AG10803 (cell line): ENCODE measurements at regions not wholly inside any gene's neighbourhood (a gene's known extent, or its start where the extent isn't known, plus 50 kb on each side); places are given as distances from the start of the nearest gene placed in this dataset.

Source experiments
- DNase-seq: peaks from one replicate; pipeline ENCODE4 v3.0.0; 2010; ENCODE audit warnings: low read depth
- H3K4me3 ChIP-seq: 2 replicates; pipeline ENCODE4 v1.5.1; 2011; ENCODE audit warnings: mild to moderate bottlenecking, low read length, control low read depth
- TF ChIP-seq, protein P1 (sequence below): conservative IDR thresholded peaks from 2 replicates; pipeline ENCODE4 v1.5.1; 2011; ENCODE audit warnings: mild to moderate bottlenecking, low read length, control low read depth, inconsistent platforms

DNA sequence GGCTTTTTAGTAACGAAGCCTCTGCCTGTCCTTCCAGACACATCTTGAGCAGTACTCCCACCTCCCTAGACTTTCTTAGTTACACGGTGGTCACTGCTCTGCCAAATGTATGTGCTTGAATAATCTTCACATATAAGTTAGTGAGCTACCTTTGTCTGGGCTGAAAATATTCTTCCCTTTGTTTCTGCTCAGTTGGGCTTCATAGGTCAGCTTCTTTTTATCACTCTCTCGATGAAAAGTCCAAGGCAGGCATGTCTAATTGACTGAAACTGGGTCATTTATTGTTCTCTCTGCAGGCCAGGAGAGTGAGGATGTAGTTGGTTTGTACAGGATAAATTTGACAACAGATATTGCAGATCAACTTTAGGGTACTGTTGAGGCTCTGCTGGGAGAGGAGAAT lies 636.7 kb upstream of the IGFBP3 start:
- no peak overlapping the region for H3K4me3 ChIP-seq
- no peak for DNase-seq
- TF ChIP-seq, protein P1, sequence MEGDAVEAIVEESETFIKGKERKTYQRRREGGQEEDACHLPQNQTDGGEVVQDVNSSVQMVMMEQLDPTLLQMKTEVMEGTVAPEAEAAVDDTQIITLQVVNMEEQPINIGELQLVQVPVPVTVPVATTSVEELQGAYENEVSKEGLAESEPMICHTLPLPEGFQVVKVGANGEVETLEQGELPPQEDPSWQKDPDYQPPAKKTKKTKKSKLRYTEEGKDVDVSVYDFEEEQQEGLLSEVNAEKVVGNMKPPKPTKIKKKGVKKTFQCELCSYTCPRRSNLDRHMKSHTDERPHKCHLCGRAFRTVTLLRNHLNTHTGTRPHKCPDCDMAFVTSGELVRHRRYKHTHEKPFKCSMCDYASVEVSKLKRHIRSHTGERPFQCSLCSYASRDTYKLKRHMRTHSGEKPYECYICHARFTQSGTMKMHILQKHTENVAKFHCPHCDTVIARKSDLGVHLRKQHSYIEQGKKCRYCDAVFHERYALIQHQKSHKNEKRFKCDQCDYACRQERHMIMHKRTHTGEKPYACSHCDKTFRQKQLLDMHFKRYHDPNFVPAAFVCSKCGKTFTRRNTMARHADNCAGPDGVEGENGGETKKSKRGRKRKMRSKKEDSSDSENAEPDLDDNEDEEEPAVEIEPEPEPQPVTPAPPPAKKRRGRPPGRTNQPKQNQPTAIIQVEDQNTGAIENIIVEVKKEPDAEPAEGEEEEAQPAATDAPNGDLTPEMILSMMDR: no peak

DNA sequence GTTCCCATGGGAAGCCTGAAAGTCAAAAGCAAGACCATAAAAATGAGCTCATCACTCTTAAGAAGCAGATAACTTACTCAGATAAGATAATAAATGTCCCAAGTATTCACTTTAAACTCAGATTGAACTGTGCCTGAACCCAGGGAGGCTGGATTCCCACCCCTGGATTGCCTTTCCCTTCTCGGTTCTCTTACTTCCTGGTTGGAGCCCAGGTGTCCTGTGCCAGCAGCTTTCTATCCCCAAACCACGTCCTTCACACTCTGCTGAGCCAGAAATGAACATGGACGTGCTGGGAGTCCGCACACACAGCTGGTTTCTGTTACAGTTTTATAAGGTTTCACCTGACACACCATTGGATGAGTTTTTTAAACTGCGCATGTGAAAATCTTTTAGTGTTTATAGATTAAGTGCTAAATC lies 636.2 kb upstream of the IGFBP3 start:
- H3K4me3 ChIP-seq: no peak overlapping the region
- TF ChIP-seq, protein P1: no peak
- DNase-seq: no peak

DNA sequence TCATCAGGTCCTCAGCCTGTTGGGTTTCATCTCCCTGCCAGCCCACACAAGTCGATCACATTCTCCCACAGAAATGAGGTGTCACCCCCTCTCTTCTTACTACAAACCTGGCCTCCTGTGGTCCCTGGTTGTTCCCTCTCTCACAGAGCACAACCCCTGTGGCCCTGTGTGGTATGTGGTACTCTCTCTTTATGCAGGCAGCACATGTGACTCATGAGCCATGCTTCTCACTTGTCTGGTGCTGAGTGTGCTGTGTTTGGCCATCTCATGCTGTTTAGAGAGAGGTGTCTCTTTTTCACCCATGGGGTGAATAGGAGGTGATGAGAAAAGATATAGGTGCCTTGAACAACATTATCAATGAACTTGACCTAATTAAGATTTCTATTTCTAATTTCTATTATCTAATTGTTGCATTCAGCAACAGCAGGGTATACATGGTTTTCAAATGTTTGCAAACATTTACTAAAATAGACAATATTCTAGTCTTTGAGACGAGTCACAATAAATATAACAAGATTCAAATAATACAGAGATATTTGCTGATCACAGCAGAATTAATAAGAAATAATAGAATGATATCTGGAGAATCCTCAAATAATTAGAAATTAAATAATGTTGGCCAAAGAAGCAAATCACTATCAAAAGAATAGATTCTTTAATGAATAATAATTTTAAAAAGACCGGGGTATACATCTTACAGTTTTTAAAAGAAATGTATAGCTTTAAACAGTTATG lies 633.8 kb upstream of the IGFBP3 start:
- no peak overlapping the region for H3K4me3 ChIP-seq
- TF ChIP-seq, protein P1: no peak
- DNase-seq: peak; percentile 33

DNA sequence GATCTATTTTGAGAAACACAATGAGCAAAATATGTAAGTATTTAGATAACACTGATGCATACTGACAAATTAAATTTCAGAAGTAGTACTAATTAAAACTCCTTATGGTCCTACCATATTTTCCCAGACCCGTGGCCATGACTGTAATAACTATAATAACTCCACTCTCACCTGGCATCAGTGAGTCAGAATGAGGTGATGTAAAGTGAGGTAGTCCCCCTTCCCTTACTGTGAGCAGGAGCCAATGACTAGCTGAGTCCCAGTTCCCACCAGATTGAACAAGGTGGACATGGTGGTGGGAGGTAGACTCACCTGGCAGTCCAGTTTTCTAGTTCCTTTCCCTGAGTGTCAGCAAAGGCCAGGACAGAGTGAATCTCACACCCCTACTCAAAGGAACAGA lies 630.5 kb upstream of the IGFBP3 start:
- TF ChIP-seq, protein P1: no peak
- no peak overlapping the region for H3K4me3 ChIP-seq
- no peak for DNase-seq

DNA sequence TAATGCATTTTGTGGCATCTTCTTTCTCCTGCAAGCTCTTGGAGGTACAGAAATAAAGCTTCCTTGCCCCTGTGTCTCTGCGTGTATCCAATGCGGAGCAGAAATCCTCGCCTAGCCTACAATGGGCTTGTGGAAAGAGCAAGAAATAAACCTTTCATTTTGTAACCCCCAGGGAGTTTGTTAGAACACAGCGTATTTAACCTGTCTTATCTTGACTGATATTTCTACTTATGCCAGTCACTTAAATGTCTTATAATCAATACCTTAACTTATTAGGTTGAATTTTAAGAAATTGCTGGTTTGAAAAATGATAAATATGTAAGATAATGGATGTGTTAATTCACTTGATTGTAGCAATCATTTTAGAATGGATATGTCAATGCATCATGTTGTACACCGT lies 629.8 kb upstream of the IGFBP3 start:
- no peak overlapping the region for H3K4me3 ChIP-seq
- DNase-seq: no peak
- TF ChIP-seq, protein P1: no peak

DNA sequence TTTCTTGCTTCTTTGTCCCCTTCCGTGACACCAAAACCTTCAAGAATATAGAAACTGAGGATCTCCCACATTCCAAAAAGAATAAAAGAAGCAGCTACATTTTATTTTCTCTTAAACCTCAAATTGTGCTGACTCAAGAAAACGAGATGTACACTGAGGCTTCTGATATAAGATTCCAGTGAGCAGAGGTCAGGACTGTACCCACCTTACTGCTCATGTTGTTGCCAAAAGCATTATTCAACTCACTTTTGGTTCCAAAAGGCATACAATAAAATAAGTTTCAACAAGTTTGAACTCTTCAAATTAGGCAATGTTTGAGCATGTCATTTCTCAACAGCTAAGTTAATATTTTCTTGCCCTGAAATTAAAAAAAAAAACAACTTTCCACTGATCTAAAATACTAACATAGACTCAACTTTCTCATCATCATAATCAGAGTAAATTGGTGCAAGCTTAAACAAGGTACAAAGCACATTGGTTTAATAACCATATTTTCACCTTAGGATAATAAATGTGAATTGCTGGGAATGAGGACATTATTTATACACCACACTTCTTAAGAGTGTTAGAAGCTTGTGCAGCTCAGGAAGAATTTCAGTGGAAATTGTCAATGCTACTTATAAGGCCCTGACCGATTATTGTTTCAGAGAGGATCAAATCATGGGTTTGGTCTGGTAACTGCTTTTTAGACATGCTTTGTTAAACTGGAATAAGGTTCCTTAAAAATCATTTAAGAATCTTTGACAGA lies 629.0 kb upstream of the IGFBP3 start:
- H3K4me3 ChIP-seq: no peak overlapping the region
- TF ChIP-seq, protein P1: no peak
- DNase-seq: no peak

DNA sequence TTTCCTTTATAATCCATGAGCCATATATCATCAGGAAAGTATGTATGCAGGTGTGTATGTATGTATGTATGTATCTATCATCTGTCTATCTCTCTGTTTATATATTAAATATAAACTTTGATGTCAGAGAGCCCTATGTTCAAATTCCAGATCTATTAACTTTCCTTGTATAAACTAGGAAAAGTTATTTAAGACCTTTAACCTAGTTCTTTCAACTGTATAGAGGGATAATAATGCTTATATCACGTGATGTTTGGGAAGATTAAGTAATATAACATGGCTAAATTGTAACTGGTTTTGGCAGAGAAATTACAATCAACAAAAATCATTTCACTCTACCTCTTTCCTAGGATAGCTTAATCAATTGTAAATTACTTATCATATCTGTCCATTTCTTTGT lies 628.3 kb upstream of the IGFBP3 start:
- TF ChIP-seq, protein P1: no peak
- H3K4me3 ChIP-seq: no peak overlapping the region
- DNase-seq: no peak
